ENCODE measurements at regions not wholly inside any gene's neighbourhood (a gene's known extent, or its start where the extent isn't known, plus 50 kb on each side); places are given as distances from the start of the nearest gene placed in this dataset.

DNA sequence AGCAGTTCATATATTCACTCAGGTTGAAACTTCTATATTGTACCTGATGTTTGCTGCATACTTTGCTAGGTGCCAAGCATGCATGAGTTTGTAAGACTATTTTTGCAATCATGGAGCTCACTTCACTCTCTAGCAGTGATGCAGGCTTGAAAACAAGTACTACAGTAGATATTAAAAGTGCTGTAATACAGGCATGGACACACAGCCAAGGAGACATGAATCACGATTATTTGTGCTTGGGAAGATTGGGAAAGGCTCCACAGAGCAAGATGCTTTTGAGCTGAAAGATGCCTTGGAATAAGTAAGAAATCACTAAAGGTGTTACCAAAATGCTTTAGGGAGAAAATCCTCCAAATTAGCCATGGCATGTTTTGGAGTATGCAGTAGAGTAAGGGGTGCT, 427.4 kb downstream of the UTRN start:
- Histone ChIP-seq H3K27me3 (ENCODE audit: control insufficient read depth in 2 of 2, insufficient read depth in 1 of 2, low read length in 1 of 2) (no peaks in the 10 kb centered on the region), H3K4me3 (ENCODE audit: low read length in 2 of 2) (no peak overlapping the region), H3K4me1 (ENCODE audit: control insufficient read depth in 2 of 2, insufficient read depth in 2 of 2, low read length in 2 of 2) (no peaks in the 10 kb centered on the region), H3K36me3 (ENCODE audit: control insufficient read depth in 2 of 2, insufficient read depth in 2 of 2, low read length in 1 of 2) (no peaks in the 10 kb centered on the region), H3K27ac (ENCODE audit: low read depth in 1 of 2, low read length in 1 of 2) (no peak overlapping the region), H3K9me3 (ENCODE audit: control insufficient read depth in 2 of 2, insufficient read depth in 1 of 2, low read length in 1 of 2) (no peaks in the 10 kb centered on the region)
- WGBS: 97% methylated on average over 1 of the region's 1 CpG
- no peak for DNase-seq (ENCODE audit: low read depth in 6 of 9, low spot score in 9 of 9)

DNA sequence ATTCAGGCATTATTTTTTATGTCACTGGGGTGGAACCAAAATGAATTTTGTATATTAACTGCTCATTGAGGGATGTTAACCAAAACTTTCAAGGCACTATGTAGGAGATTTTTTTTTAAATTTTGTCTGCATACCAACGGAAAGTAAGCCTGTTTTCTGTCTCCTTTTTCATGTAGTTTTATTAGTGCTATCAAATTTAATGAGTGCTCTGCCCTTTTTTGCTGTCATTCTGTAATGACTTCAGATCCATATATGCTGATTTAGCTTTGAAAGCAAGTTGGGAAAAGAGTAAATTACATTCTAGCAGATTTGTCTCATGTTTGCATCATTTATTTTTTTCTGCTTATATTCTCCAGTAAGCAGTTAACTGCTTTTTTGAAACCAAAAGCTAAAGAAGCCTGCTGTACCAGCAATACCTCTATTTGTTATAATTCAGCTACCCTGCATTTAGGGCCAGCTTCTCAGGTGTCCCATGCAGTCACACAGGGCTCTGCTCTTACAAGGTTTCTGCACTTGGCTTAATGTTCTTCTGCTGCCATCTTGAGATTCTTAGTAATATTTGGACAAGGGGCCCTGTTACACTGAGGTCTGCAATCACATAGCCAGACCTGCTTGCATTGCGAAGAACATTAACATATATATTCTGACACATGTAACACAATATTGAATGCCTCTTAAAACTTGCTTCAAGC, 429.0 kb downstream of the UTRN start:
- no peak overlapping the region for H3K4me3 ChIP-seq (ENCODE audit: low read length in 2 of 2)
- H3K27me3 ChIP-seq (ENCODE audit: control insufficient read depth in 2 of 2, insufficient read depth in 1 of 2, low read length in 1 of 2): no peaks in the 10 kb centered on the region
- H3K36me3 ChIP-seq (ENCODE audit: control insufficient read depth in 2 of 2, insufficient read depth in 2 of 2, low read length in 1 of 2): no peaks in the 10 kb centered on the region
- no peaks in the 10 kb centered on the region for H3K4me1 ChIP-seq (ENCODE audit: control insufficient read depth in 2 of 2, insufficient read depth in 2 of 2, low read length in 2 of 2)
- WGBS: 97% methylated on average over 2 of the region's 2 CpGs
- no peak overlapping the region for H3K27ac ChIP-seq (ENCODE audit: low read depth in 1 of 2, low read length in 1 of 2)
- no peaks in the 10 kb centered on the region for H3K9me3 ChIP-seq (ENCODE audit: control insufficient read depth in 2 of 2, insufficient read depth in 1 of 2, low read length in 1 of 2)
- no peak for DNase-seq (ENCODE audit: low read depth in 6 of 9, low spot score in 9 of 9)

- no peaks in the 10 kb centered on the region for H3K9me3 ChIP-seq (ENCODE audit: control insufficient read depth in 2 of 2, insufficient read depth in 1 of 2, low read length in 1 of 2)
- H3K4me3 ChIP-seq (ENCODE audit: low read length in 2 of 2): no peak overlapping the region
- H3K27me3 ChIP-seq (ENCODE audit: control insufficient read depth in 2 of 2, insufficient read depth in 1 of 2, low read length in 1 of 2): no peaks in the 10 kb centered on the region
- DNase-seq (ENCODE audit: low read depth in 6 of 9, low spot score in 9 of 9): no peak
- no peaks in the 10 kb centered on the region for H3K4me1 ChIP-seq (ENCODE audit: control insufficient read depth in 2 of 2, insufficient read depth in 2 of 2, low read length in 2 of 2)
- no peaks in the 10 kb centered on the region for H3K36me3 ChIP-seq (ENCODE audit: control insufficient read depth in 2 of 2, insufficient read depth in 2 of 2, low read length in 1 of 2)
- no peak overlapping the region for H3K27ac ChIP-seq (ENCODE audit: low read depth in 1 of 2, low read length in 1 of 2)
- WGBS: 99% methylated on average over 2 of the region's 2 CpGs
Measured at GRCh38 chr6:144715344-144715743, 430.2 kb downstream of the UTRN start.

DNA sequence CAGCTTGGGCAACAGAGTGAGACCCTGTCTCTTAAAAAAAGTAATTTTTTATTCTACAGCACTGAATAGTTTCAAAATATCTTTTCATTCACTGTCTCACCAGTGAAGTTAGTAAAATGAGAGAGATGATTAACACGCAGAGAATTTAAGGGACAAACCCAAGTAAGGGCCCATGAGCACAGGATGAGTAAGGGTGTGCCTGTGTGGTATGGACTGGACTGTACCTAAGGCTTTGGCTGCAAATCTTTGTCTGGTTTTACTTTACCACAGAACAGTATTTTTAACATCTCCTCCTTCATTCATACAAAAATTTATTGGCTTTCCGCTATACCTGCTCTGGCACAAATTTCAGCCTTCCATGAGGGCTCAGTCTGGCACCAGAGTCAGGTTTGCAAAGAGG, 433.3 kb downstream of the UTRN start:
- Histone ChIP-seq H3K36me3 (ENCODE audit: control insufficient read depth in 2 of 2, insufficient read depth in 2 of 2, low read length in 1 of 2) (no peaks in the 10 kb centered on the region), H3K27me3 (ENCODE audit: control insufficient read depth in 2 of 2, insufficient read depth in 1 of 2, low read length in 1 of 2) (no peaks in the 10 kb centered on the region), H3K9me3 (ENCODE audit: control insufficient read depth in 2 of 2, insufficient read depth in 1 of 2, low read length in 1 of 2) (no peaks in the 10 kb centered on the region), H3K4me1 (ENCODE audit: control insufficient read depth in 2 of 2, insufficient read depth in 2 of 2, low read length in 2 of 2) (no peaks in the 10 kb centered on the region), H3K27ac (ENCODE audit: low read depth in 1 of 2, low read length in 1 of 2) (no peak overlapping the region), H3K4me3 (ENCODE audit: low read length in 2 of 2) (no peak overlapping the region)
- no peak for DNase-seq (ENCODE audit: low read depth in 6 of 9, low spot score in 9 of 9)
- WGBS: 99% methylated on average over 2 of the region's 2 CpGs

- H3K9me3 ChIP-seq (ENCODE audit: control insufficient read depth in 2 of 2, insufficient read depth in 1 of 2, low read length in 1 of 2): no peaks in the 10 kb centered on the region
- DNase-seq (ENCODE audit: low read depth in 6 of 9, low spot score in 9 of 9): no peak
- H3K4me1 ChIP-seq (ENCODE audit: control insufficient read depth in 2 of 2, insufficient read depth in 2 of 2, low read length in 2 of 2): peaks cover 0 to 6% of the 10 kb centered on the region in 2 donors
- WGBS: 99% methylated on average over 3 of the region's 3 CpGs
- H3K4me3 ChIP-seq (ENCODE audit: low read length in 2 of 2): no peak overlapping the region
- no peaks in the 10 kb centered on the region for H3K27me3 ChIP-seq (ENCODE audit: control insufficient read depth in 2 of 2, insufficient read depth in 1 of 2, low read length in 1 of 2)
- H3K36me3 ChIP-seq (ENCODE audit: control insufficient read depth in 2 of 2, insufficient read depth in 2 of 2, low read length in 1 of 2): no peaks in the 10 kb centered on the region
- H3K27ac ChIP-seq (ENCODE audit: low read depth in 1 of 2, low read length in 1 of 2): no peak overlapping the region
Measured at GRCh38 chr6:144721232-144721631, 436.1 kb downstream of the UTRN start.

GRCh38 chr6:144722154-144722737, 437.1 kb downstream of the UTRN start:
- Histone ChIP-seq H3K9me3 (ENCODE audit: control insufficient read depth in 2 of 2, insufficient read depth in 1 of 2, low read length in 1 of 2) (no peaks in the 10 kb centered on the region), H3K27me3 (ENCODE audit: control insufficient read depth in 2 of 2, insufficient read depth in 1 of 2, low read length in 1 of 2) (no peaks in the 10 kb centered on the region), H3K27ac (ENCODE audit: low read depth in 1 of 2, low read length in 1 of 2) (no peak overlapping the region), H3K36me3 (ENCODE audit: control insufficient read depth in 2 of 2, insufficient read depth in 2 of 2, low read length in 1 of 2) (no peaks in the 10 kb centered on the region), H3K4me1 (ENCODE audit: control insufficient read depth in 2 of 2, insufficient read depth in 2 of 2, low read length in 2 of 2) (peaks cover 0 to 7% of the 10 kb centered on the region in 2 donors), H3K4me3 (ENCODE audit: low read length in 2 of 2) (no peak overlapping the region)
- 96% methylated on average over 3 of the region's 3 CpGs for WGBS
- DNase-seq (ENCODE audit: low read depth in 6 of 9, low spot score in 9 of 9): no peak

DNA sequence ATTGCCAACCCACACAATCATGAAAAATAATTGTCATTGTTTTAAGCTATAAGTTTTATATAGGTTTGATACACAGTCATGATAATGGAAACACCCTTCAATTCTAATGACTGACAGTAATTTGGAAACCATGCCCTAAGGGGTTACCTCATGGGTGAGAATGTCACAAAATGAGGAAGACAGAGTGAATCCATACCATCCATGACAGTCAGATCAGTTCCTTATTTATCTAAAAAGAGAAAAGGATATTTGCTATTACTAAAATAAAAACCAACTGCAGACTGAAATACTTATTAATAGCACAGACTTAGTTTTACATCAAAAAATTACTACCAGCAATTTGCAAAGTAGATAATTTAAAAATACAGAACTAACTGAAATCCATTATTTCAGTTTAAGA, 437.8 kb downstream of the UTRN start:
- no peaks in the 10 kb centered on the region for H3K27me3 ChIP-seq (ENCODE audit: control insufficient read depth in 2 of 2, insufficient read depth in 1 of 2, low read length in 1 of 2)
- H3K4me3 ChIP-seq (ENCODE audit: low read length in 2 of 2): no peak overlapping the region
- H3K36me3 ChIP-seq (ENCODE audit: control insufficient read depth in 2 of 2, insufficient read depth in 2 of 2, low read length in 1 of 2): no peaks in the 10 kb centered on the region
- DNase-seq (ENCODE audit: low read depth in 6 of 9, low spot score in 9 of 9): no peak
- no peaks in the 10 kb centered on the region for H3K9me3 ChIP-seq (ENCODE audit: control insufficient read depth in 2 of 2, insufficient read depth in 1 of 2, low read length in 1 of 2)
- no peak overlapping the region for H3K27ac ChIP-seq (ENCODE audit: low read depth in 1 of 2, low read length in 1 of 2)
- peaks cover 0 to 7% of the 10 kb centered on the region in 2 donors for H3K4me1 ChIP-seq (ENCODE audit: control insufficient read depth in 2 of 2, insufficient read depth in 2 of 2, low read length in 2 of 2)

DNA sequence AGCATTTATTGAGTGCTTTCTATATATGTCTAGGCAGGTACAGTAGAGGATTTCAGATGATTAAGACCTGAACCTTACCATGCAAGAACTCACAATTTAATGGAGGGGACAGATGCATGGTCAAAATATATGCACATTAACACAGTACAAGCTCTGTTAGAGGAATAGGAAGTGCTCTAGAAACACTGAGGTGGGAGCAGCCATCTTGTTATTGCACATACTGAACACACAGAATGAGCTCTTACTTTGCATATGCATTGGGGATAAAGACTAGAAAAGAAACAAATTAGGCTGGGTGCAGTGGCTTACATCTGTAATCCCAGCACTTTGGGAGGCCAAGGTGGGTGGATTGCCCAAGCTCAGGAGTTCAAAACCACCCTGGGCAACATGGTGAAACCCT, 438.3 kb downstream of the UTRN start:
- no peak for DNase-seq (ENCODE audit: low read depth in 6 of 9, low spot score in 9 of 9)
- no peaks in the 10 kb centered on the region for H3K27me3 ChIP-seq (ENCODE audit: control insufficient read depth in 2 of 2, insufficient read depth in 1 of 2, low read length in 1 of 2)
- no peak overlapping the region for H3K4me3 ChIP-seq (ENCODE audit: low read length in 2 of 2)
- H3K27ac ChIP-seq (ENCODE audit: low read depth in 1 of 2, low read length in 1 of 2): no peak overlapping the region
- no peaks in the 10 kb centered on the region for H3K36me3 ChIP-seq (ENCODE audit: control insufficient read depth in 2 of 2, insufficient read depth in 2 of 2, low read length in 1 of 2)
- H3K9me3 ChIP-seq (ENCODE audit: control insufficient read depth in 2 of 2, insufficient read depth in 1 of 2, low read length in 1 of 2): no peaks in the 10 kb centered on the region
- H3K4me1 ChIP-seq (ENCODE audit: control insufficient read depth in 2 of 2, insufficient read depth in 2 of 2, low read length in 2 of 2): peaks cover 0 to 7% of the 10 kb centered on the region in 2 donors

DNA sequence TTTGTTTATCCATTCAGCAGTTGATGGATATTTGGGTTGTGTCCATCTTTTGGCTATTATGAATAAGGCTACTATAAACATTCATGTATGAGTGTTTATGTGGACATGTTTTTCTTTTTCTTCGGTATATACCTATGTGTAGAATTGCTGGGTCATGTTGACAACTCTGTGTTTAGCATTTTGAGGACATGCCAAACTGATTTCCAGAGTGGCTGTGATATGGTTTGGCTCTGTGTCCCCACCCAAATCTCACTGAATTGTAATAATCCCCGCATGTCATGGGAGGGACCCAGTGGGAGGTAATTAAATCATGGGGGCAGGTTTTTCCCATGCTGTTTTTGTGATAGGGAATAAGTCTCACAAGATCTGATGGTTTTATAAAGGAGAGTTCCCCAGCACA, 439.7 kb downstream of the UTRN start:
- Histone ChIP-seq H3K36me3 (ENCODE audit: control insufficient read depth in 2 of 2, insufficient read depth in 2 of 2, low read length in 1 of 2) (no peaks in the 10 kb centered on the region), H3K9me3 (ENCODE audit: control insufficient read depth in 2 of 2, insufficient read depth in 1 of 2, low read length in 1 of 2) (no peaks in the 10 kb centered on the region), H3K4me3 (ENCODE audit: low read length in 2 of 2) (no peak overlapping the region), H3K27me3 (ENCODE audit: control insufficient read depth in 2 of 2, insufficient read depth in 1 of 2, low read length in 1 of 2) (no peaks in the 10 kb centered on the region), H3K4me1 (ENCODE audit: control insufficient read depth in 2 of 2, insufficient read depth in 2 of 2, low read length in 2 of 2) (peaks cover 0 to 7% of the 10 kb centered on the region in 2 donors), H3K27ac (ENCODE audit: low read depth in 1 of 2, low read length in 1 of 2) (no peak overlapping the region)
- DNase-seq (ENCODE audit: low read depth in 6 of 9, low spot score in 9 of 9): no peak
- 100% methylated on average over 2 of the region's 2 CpGs for WGBS
